ENCODE measurements at regions not wholly inside any gene's neighbourhood (a gene's known extent, or its start where the extent isn't known, plus 50 kb on each side); places are given as distances from the start of the nearest gene placed in this dataset.

DNA sequence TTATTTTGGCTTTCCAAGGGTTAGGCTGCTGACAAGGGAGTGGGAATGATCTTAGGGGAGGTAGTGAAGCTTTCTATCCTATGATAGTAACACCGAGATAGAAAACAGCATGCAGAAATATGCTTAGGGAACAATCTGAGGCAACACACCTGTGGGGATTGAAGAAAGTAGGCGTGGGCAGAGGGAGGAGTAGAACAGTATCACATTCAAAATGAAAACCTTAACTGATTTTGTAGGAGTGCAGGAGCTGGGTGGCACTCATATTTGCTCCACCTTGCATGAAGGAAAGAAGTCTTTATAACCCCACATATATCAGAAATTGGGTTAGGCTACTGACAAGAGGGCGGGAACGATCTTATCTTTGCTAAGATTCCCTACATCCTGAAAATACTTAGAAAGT is 762.2 kb upstream of the CNTNAP5 start:
- TF ChIP-seq POLR2AphosphoS5 (IDR thresholded peaks at IDR 0.05; ENCODE audit: low read depth, low read length) (no peak), POLR2A (IDR thresholded peaks at IDR 0.05; ENCODE audit: low read depth, low read length) (no peak)
- no peak for DNase-seq (ENCODE audit: insufficient read length)
- FAIRE-seq, result no peak

DNA sequence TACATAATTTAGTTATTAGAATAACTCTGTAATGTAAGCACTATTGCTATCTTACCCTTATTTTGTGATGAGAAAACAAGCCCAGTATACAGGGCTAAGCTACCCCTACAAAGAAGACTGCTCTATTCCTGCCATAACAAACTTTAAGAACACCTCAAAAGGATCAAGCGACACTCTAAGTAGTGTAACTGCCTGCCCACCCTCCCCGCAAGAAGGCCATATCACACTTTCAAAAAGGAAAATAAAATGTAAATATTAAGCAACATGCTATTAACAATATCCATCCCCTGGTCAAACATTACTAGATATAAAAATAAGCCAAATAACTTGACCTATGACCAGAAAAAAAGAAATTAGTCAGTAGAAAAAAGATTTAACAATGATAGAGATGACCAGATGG is 741.7 kb upstream of the CNTNAP5 start:
- no peak for DNase-seq (ENCODE audit: insufficient read length)
- TF ChIP-seq TAF1 (IDR thresholded peaks at IDR 0.05; ENCODE audit: borderline replicate concordance, low read depth, low read length) (no peak), POLR2A (IDR thresholded peaks at IDR 0.05; ENCODE audit: low read depth, low read length) (no peak)
- no peak for FAIRE-seq

DNA sequence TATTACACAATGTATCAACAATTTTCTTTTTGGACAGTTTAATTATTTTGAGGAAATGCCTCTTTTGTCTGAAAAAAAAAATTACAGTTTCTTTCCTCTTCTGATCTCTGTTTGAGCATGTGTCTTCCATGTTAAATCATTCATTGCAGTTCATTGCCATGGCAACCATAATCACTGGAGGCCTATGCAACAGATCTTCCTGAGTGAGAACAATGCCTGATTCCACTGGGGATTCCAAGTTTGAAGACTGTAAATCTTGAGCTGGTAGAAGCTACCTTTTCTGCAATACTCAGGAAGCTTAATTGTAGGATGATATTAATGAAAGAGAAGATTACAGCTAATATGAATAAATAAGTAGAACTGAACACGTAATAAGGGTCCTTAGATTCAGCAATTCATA is 721.4 kb upstream of the CNTNAP5 start:
- TF ChIP-seq TAF1 (IDR thresholded peaks at IDR 0.05; ENCODE audit: borderline replicate concordance, low read depth, low read length), result no peak
- no peak for TF ChIP-seq POLR2A (IDR thresholded peaks at IDR 0.05; ENCODE audit: low read depth, low read length)
- no peak for FAIRE-seq
- DNase-seq (ENCODE audit: insufficient read length), result no peak
